Renal cortical epithelial cell (primary cell): ENCODE measurements at regions not wholly inside any gene's neighbourhood (a gene's known extent, or its start where the extent isn't known, plus 50 kb on each side); places are given as distances from the start of the nearest gene placed in this dataset.

Experiments
- DNase-seq: peaks from one replicate; pipeline ENCODE4 v3.0.0-alpha.2; 2011; ENCODE audit warnings: low read depth

- DNase-seq = peak; percentile 11
Observed at GRCh38 chr9:629146-629545, 212.4 kb upstream of the DMRT1 start.

- no peak for DNase-seq
Observed at GRCh38 chr9:630817-631216, 210.7 kb upstream of the DMRT1 start.

GRCh38 chr9:631596-631995 lies 209.9 kb upstream of the DMRT1 start:
- DNase-seq = no peak

DNA sequence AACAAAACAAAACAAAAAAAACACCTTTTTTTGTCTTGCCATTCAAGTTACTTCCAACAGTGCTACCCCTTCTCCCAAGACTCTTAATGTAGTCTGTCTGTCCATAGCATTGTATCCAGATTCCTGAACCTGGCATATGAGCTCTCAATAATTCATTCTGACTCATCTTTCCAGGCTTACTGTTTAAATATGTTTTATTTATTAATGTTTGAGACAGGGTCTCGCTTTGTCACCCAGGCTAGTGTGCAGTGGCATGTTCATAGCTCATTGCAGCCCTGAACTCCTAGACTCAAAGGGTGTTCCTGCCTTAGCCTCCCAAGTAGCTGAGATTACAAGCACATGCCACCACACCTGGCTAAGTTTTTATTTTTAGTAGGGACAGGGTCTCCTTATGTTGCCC lies 208.0 kb upstream of the DMRT1 start:
- no peak for DNase-seq

- no peak for DNase-seq
Observed at GRCh38 chr9:636931-637591, 204.4 kb upstream of the DMRT1 start.

DNA sequence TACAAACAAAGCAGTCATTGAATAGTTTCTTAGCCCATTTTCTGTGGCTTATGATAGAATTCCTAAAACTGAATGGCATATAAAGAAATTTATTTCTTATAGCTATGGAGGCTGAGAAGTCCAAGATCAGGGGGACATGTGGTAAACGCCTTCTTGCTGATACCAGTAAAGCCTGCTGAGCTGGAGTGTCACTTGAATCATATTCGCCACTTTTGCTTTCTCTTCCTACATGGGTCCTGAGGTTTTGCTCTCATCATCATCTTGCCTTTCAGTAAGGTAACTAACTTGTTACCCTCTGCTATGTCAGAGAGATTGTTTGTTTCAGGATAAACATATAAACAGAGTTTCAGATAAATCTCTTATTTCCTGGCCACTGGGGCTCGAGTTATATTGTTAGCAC lies 203.3 kb upstream of the DMRT1 start:
- DNase-seq = no peak

DNA sequence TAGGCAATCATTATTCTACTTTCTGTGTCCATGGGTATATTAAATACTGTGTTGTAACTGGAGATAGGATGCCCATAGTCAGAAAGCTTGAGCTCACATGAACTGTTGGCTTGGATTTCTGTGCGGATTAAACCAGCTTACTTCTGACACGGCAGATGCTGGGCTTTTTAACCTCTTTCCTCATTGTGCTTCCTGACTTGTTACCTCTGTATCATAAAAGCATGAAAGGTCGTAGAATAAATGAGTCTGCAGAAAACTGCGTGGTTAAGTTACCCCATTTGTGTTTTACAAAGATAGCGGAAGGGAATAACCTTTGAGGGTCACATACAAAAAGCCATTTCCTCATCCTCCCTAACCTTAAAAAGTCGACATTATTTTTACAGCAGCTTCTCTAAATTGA lies 199.5 kb upstream of the DMRT1 start:
- DNase-seq = no peak

- DNase-seq = no peak
Observed at GRCh38 chr9:643966-644365, 197.5 kb upstream of the DMRT1 start.

DNA sequence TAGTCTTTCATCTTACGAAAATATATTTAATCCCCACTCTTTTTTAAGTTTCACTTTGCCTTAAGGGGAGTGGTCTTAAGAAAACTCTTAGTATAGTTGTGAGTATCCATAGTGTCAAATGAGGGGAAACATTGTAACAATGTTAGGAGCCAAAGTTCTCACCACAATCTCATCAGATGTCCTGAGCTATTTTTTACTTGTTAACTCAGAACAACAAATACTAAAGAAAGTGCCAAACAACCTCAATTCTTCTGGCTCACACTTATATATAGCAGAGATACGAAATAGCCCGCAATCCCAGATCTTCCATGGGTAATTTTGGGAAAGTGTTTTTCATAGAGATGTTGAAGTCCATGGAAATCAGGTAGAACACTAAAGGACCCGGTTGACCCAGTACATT lies 194.0 kb upstream of the DMRT1 start:
- no peak for DNase-seq

DNA sequence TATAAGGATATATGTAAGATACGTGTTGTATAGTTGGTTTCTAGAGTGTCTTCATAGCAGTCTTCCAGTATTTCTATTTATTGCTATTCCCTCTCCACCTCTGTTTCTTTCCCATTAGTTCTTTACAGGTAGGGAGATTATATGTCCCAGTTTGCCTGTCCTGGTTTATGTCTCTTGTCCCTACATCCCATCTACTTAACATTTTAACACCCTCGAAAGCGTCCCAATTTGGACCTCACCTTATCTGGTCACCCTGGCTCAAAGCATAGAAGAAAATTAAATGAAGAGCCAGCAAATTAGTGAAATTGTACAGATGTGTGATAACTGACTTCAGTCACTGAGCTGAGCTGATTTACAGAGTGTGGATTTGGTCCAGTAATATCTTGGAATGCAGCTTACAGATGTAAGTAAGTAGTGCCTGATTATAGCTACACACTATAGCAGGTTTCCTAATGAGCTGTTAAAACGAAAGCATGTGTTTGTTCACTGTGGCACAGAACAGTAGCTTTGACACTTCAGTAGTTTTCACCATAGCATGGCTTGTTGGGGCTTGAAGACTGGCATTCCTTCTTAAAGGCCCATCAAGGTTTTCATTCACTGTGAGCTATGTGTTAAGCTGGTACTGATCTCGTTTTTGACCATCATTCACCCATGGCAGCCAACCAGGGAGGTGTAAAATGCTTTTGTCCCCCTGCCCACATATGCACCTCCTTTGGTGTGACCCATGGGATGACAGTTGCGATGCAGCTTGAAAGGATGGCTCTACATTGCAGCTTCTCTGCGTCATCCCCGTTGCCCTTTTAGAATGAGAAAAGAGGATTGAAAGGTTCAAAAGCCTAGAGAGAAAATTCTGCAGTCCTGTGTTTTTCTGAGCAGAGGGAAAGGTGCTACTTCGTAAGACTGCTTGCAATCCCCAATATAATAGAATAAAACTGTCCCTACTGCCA lies 192.1 kb upstream of the DMRT1 start:
- DNase-seq = peak; percentile 84

GRCh38 chr9:650362-650761 lies 191.1 kb upstream of the DMRT1 start:
- peak; percentile 68 for DNase-seq

- DNase-seq = no peak
Observed at GRCh38 chr9:651371-651770, 190.1 kb upstream of the DMRT1 start.

DNA sequence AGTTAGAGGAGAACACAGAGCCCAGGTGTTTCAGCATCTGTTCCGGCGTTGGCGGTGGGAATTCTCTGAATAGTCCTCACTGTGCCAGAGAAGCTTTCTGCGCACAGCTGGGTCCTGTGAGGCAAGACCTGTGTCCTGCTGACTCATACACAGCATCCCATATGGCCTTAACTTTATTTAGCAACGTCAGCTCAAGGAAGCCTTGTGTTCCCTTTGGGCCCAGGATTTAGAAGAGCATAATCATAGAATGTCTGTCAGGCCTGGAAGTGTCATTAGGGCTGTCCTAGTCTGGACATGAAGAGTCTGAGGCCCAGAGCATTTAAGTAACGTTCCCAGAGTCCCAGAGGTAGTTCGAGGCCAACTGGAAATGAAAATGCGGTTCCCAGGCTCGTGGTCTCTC lies 188.6 kb upstream of the DMRT1 start:
- no peak for DNase-seq

DNA sequence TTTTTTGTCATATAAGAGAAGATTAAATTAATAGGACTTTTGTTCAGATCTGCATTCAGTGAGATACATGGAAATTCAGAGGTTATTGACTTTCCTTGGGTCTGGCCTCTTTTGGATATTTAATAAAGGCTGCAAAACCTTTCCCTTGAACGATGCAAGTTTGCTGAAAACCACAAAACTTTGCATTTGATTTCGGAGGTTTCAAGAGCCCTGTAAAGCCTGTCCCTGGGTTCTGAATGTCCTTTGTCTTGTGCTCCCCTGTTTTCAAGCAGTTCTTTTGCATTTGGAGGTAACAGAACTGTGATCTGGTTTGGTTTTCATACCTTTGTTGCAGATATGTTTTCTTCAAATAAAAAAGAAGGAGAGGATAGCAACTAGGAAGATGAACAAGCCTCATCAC lies 188.1 kb upstream of the DMRT1 start:
- DNase-seq = no peak

DNA sequence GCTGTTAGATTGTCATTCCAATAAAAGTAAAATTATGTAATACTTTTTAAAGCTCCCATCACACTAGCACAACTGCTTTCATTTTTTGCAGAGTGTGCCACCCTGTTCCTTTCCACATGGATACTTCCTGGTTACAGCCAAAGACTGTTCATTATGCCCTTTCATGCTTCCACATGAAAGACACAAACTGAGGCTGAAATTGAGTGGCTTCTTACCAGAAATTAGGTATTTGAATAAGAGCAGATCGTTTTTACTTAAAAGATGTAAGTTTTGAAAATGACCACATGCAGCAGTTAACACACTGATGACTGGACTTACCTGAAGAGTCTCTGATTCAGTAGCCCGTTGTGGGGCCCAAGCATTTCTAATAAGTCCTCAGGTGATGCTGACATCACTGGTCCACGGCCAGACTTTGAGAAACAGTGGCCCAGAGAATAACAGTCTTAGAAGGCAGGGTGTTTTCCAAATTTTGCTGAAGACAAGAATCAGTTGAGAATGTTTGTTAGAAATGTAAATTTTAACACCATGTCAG lies 187.6 kb upstream of the DMRT1 start:
- DNase-seq = no peak

DNA sequence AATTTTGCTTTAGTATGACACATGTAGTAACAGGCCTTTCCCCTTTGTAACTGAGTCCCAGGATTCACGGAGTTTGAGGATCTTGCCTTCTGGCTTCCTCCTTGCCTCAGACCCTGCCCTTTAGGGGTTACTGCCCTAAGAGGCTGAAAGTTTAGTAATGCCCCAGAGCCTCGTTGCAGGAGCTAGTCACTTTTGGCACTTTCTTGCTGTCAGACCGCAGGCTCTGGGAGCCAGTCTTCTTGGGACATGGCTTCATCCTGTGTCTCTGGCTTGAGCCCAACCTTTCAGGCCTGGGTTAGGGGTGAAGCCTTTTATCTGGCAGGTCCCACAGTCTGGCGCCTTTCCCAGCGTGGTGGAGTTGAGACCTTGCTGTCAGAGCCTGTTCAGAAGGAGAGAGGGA lies 185.6 kb upstream of the DMRT1 start:
- no peak for DNase-seq

DNA sequence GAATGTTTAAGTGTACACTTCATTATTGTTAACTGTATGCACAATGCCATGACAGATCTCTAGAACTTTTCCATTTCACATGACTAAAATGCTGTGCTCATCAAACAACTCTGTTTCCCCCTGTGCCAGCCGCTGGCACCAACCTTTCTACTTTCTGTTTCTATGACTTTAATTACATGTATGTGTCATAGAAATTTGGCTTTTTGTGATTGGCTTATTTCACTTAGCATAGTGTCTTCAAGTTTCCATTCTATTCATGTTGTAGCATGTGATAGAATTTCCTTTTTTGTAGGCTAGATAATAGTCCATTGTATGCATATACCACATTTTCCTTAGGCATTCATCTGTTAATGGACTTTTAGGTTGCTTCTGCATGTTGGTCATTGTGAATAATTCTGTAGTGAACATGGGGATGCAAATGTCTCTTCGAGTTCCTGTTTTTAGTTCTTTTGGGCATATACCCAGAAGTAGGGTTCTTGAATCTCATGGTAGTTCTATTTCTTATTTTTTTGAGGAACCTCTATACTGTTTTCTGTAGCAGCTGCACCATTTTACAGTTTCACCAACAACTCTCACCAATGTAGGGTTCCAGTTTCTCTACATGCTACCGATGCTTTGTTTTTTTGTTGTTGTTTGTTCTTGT lies 184.4 kb upstream of the DMRT1 start:
- no peak for DNase-seq

DNA sequence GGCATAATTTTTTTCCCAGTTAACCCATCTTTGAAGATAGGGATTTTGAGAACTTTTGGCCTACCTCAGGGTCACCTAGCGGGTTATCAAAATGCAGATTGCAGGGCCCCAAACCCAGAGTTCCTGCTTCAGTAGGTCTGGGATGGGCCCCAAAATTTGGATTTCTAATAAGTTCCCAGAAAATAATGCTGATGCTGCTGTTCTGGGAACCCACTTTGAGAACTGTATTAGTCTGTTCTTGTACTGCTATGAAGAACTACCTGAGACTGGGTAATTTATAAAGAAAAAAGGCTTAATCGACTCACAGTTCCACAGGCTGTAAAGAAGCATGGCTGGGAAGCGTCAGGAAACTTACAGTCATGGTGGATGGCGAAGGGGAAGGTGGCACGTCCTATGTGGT lies 182.2 kb upstream of the DMRT1 start:
- DNase-seq = no peak

- DNase-seq = no peak
Observed at GRCh38 chr9:660227-660626, 181.3 kb upstream of the DMRT1 start.

GRCh38 chr9:663541-663940 lies 178.0 kb upstream of the DMRT1 start:
- DNase-seq = no peak

DNA sequence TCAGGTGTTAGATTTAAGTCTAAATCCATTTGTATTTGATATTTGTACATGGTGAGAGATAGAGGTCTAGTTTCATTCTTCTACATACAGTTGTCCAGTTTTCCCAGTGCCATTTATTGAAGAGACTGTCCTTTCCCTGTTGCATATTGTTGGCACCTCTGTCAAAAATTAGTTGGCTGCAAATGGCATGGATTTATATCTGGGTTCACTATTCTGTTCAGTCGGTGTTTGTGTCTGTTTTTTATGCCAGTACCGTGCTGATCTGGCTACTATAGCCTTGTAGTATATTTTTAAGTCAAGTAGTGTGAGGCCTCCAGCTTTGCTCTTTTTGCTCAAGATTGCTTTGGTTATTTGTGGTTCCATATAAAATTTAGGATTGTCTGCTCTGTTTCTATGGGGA lies 176.2 kb upstream of the DMRT1 start:
- no peak for DNase-seq

DNA sequence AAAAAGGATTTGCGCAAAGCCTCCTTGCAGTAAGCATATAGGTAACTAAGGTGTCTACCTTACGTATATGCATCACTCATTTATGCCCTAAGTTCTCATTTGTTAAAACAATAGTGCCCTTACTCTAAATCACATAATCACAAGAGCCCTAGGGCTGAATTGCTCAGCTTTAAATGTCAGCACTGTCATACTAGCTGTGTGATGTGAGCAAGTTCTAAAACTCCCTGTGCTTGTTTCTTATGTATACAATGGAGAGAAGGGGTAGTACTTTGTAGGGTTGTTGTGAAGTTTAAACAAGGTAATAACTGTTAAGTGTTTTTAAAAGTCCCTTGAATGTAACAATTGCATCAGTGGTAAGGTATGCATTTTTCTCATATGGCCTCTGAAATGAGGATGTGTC lies 169.5 kb upstream of the DMRT1 start:
- no peak for DNase-seq

GRCh38 chr9:672851-673250 lies 168.6 kb upstream of the DMRT1 start:
- no peak for DNase-seq
